GM06990 (cell line): ENCODE measurements at regions not wholly inside any gene's neighbourhood (a gene's known extent, or its start where the extent isn't known, plus 50 kb on each side); places are given as distances from the start of the nearest gene placed in this dataset.

ENCODE experiments used
- DNase-seq: peaks from one replicate; pipeline ENCODE4 v3.0.0-alpha.2; 2011; ENCODE audit not compliant: insufficient read length; ENCODE audit errors: extremely low read depth
- H3K27me3 ChIP-seq: replicated peaks from 2 replicates; pipeline ENCODE4 v1.6.0; 2011; ENCODE audit warnings: low read length; ENCODE audit not compliant: control insufficient read depth, insufficient read depth
- H3K36me3 ChIP-seq: 2 replicates; pipeline ENCODE4 v1.5.1; 2011; ENCODE audit warnings: low read length; ENCODE audit not compliant: control insufficient read depth, insufficient read depth
- H3K4me3 ChIP-seq: replicated peaks from 2 replicates; pipeline ENCODE4 v1.5.1; 2011; ENCODE audit warnings: low read depth, mild to moderate bottlenecking, control low read depth, low read length
- TF ChIP-seq, protein P1 (sequence below): IDR thresholded peaks from 2 replicates; pipeline ENCODE4 v1.5.1; 2011; ENCODE audit warnings: low read length, control low read depth, mild to moderate bottlenecking, inconsistent platforms; ENCODE audit not compliant: insufficient read depth, poor library complexity, severe bottlenecking

DNA sequence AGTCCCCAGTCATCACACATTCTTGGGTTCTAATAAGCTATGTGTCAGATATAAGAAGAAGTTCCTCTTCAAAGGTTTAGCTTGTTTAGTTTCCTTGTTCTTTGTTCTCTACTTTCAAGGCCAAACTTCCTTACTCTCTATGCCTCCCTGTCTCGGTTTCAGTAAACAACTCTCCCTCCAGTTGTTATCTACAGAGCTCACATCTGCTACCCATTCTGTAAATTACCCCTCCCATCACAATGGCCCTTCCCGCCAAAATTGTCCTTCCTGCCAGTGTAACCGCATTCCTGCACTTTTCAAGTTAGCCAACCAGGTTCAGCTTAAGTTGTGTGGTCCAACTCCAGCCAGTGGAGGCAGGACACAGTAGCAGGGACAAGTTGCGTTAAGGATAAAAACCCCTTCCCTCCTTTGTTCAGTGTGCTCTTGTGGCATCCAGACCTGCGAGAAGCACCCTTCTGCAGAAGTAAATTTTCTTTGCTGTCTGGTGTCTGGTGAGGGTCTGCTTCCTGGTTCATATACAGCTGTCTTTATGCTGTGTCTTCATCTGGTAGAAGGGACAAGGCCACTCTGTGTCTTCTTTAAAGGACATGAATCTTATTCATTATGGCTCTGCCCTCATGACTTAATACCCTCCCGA, 342.1 kb upstream of the GRM7 start:
- TF ChIP-seq, protein P1, sequence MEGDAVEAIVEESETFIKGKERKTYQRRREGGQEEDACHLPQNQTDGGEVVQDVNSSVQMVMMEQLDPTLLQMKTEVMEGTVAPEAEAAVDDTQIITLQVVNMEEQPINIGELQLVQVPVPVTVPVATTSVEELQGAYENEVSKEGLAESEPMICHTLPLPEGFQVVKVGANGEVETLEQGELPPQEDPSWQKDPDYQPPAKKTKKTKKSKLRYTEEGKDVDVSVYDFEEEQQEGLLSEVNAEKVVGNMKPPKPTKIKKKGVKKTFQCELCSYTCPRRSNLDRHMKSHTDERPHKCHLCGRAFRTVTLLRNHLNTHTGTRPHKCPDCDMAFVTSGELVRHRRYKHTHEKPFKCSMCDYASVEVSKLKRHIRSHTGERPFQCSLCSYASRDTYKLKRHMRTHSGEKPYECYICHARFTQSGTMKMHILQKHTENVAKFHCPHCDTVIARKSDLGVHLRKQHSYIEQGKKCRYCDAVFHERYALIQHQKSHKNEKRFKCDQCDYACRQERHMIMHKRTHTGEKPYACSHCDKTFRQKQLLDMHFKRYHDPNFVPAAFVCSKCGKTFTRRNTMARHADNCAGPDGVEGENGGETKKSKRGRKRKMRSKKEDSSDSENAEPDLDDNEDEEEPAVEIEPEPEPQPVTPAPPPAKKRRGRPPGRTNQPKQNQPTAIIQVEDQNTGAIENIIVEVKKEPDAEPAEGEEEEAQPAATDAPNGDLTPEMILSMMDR, result no peak
- Histone ChIP-seq H3K27me3 (no peaks in the 10 kb centered on the region), H3K4me3 (no peak overlapping the region), H3K36me3 (no peaks in the 10 kb centered on the region)
- DNase-seq, result no peak

DNA sequence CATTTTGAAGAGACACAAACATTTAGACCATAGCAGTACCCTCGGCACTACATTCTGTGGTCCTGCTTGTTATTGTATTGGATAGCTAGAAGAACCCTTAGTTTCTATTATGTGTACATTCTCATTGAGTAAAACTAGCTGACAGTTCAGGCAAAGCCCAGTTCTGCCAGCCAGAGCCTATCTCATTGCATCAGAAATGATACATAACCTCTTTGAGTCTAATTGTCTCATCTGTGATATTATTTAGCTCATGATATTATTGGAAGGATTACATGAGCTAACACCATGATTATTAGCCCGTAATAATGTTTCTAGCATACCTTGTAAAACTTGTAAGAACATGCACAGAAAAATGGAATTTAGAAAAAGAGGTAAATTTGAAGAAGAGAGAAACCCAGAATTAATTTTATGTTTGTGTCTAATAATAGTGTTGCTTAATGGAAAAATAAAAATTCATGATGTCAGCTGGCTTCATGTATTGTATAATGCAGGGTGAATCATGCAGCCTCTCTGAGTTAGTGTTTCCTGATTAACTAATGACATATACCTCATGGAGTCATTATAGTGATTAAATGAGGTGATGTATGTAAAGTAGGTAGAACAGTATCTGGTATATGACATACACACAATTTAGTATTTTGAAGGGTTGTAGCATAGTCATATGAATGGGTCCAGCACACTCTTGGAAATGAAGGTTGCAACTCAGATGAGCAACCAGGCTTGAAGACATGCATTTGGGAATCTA, 339.4 kb upstream of the GRM7 start:
- Histone ChIP-seq H3K27me3 (no peaks in the 10 kb centered on the region), H3K4me3 (no peak overlapping the region), H3K36me3 (no peaks in the 10 kb centered on the region)
- DNase-seq, result no peak
- TF ChIP-seq, protein P1, result no peak

DNA sequence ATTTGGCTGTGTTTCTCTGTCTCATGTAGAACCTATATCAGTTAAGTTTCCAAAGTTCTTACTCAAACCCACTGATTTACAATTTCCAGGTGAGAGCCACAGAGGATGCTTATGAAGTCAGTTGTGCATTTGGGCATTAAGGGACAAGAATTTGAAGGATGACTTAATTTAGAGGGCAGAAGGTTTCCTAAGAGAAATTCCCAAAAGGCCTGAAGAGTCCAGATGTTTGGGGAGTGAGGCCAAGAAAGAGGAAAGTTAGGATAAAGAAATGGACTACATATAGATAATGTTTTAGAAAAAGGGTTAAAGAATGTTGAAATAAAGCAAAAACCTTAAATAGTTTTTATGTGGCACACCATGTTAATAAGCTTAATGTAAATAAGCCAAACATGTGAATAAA, 338.7 kb upstream of the GRM7 start:
- Histone ChIP-seq H3K27me3 (no peaks in the 10 kb centered on the region), H3K4me3 (no peak overlapping the region), H3K36me3 (no peaks in the 10 kb centered on the region)
- DNase-seq, result no peak
- TF ChIP-seq, protein P1, result no peak

DNA sequence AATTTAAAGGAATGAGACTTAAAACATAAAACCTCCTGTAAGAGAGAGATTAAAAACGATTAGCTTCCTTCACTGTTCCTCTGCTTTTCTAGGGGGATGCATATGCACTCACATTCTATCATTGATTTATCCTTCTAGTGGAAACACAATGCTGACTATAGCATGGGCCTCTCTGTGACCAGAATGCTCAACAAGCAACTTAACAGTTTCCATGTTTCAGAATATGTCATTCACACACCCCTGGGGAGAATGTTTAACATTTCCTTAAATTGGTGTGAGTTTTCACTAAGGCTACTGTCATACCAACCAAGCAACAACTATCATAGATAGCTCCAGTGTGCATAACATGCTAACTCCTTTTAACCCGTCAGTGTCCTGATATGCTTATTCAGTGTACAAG, 337.9 kb upstream of the GRM7 start:
- H3K36me3 ChIP-seq, result no peaks in the 10 kb centered on the region

DNA sequence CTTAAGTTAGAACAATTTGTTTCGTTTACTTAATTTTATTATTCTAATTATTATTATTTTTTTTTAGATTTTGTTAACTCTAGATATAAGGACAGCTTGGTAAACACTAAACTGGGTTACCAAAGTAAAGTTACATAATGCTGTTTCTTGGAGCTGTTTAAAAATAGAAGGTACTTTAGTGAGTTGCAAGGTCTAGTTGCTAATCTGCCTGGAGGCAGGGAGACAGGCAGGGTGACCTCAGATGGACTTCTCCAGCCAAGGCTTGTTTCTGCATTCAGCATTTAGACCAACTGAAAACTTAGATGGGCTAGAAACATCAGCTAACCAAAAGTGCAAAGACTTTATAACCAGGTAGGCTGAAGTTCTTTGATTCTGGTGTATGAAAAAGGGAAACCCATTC, 336.4 kb upstream of the GRM7 start:
- Histone ChIP-seq H3K36me3 (no peaks in the 10 kb centered on the region), H3K27me3 (no peaks in the 10 kb centered on the region), H3K4me3 (no peak overlapping the region)
- TF ChIP-seq, protein P1, result no peak
- DNase-seq, result no peak

More for the DNA sequence above, 337.9 kb upstream of the GRM7 start:
- TF ChIP-seq, protein P1, result no peak
- H3K4me3 ChIP-seq, result no peak overlapping the region
- no peak for DNase-seq
- H3K27me3 ChIP-seq, result no peaks in the 10 kb centered on the region

DNA sequence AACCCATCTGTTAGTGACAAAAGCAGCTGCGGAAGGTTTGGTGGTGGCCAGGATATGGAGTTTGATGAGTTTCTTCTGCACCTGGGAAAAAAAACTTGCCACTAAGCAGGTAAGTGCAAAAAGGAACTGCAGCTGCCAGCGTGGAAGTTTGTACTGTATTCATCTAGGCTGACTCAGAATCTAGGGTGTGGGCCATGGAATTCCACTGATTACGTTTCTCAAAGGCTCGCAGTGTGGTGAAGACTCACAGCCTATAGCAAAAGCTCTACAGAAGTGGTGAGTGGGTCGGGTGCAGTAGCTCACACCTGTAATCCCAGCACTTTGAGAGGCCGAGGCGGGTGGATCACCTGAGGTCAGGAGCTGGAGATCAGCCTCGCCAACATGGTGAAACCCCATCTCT, 334.6 kb upstream of the GRM7 start:
- Histone ChIP-seq H3K27me3 (no peaks in the 10 kb centered on the region), H3K36me3 (no peaks in the 10 kb centered on the region), H3K4me3 (no peak overlapping the region)
- TF ChIP-seq, protein P1, result no peak
- no peak for DNase-seq
